H9 (cell line): ENCODE measurements at regions not wholly inside any gene's neighbourhood (a gene's known extent, or its start where the extent isn't known, plus 50 kb on each side); places are given as distances from the start of the nearest gene placed in this dataset.

ENCODE experiments used
- DNase-seq: peaks from one replicate; pipeline ENCODE4 v3.0.0-alpha.2; 2017
- H2AFZ ChIP-seq: one replicate; pipeline ENCODE4 v1.6.1; 2013; ENCODE audit warnings: mild to moderate bottlenecking, low read length, control low read depth, moderate library complexity
- H2AK5ac ChIP-seq: 2 replicates; pipeline ENCODE4 v1.6.1; 2013; ENCODE audit warnings: low read length, control low read depth, mixed read lengths; ENCODE audit not compliant: insufficient read length
- H2BK120ac ChIP-seq: one replicate; pipeline ENCODE4 v1.6.1; 2013; ENCODE audit warnings: low read depth, mild to moderate bottlenecking, low read length, control low read depth, inconsistent platforms; ENCODE audit not compliant: poor library complexity, severe bottlenecking
- H2BK12ac ChIP-seq: 2 replicates; pipeline ENCODE4 v1.6.1; 2013; ENCODE audit warnings: low read length, control low read depth, mixed read lengths, low read depth; ENCODE audit not compliant: insufficient read length
- H2BK15ac ChIP-seq: 2 replicates; pipeline ENCODE4 v1.6.1; 2013; ENCODE audit warnings: low read depth, low read length, control low read depth
- H2BK20ac ChIP-seq: one replicate; pipeline ENCODE4 v1.6.1; 2013; ENCODE audit warnings: low read depth, mild to moderate bottlenecking, low read length, control low read depth, inconsistent platforms; ENCODE audit not compliant: poor library complexity, severe bottlenecking
- H2BK5ac ChIP-seq: 2 replicates; pipeline ENCODE4 v1.6.1; 2013; ENCODE audit warnings: low read length, control low read depth, mixed read lengths; ENCODE audit not compliant: insufficient read length
- H3K14ac ChIP-seq: 2 replicates; pipeline ENCODE4 v1.6.1; 2013; ENCODE audit warnings: low read length, control low read depth; ENCODE audit not compliant: insufficient read depth
- H3K18ac ChIP-seq: 2 replicates; pipeline ENCODE4 v1.6.1; 2013; ENCODE audit warnings: low read depth, mild to moderate bottlenecking, mixed read lengths, low read length, control low read depth; ENCODE audit not compliant: insufficient read length
- H3K23ac ChIP-seq: 2 replicates; pipeline ENCODE4 v1.6.1; 2013; ENCODE audit warnings: low read length, control low read depth, mixed read lengths, low read depth; ENCODE audit not compliant: insufficient read length
- H3K23me2 ChIP-seq: 2 replicates; pipeline ENCODE4 v1.6.1; 2013; ENCODE audit warnings: low read depth, mild to moderate bottlenecking, mixed read lengths, low read length, control low read depth; ENCODE audit not compliant: insufficient read length, poor library complexity, severe bottlenecking
- H3K27ac ChIP-seq: 2 replicates; pipeline ENCODE4 v1.5.1; 2013; ENCODE audit warnings: low read length, control low read depth, mixed read lengths, low read depth; ENCODE audit not compliant: insufficient read length
- H3K27me3 ChIP-seq: 2 replicates; pipeline ENCODE4 v1.6.1; 2013; ENCODE audit warnings: low read length, control low read depth, inconsistent platforms; ENCODE audit not compliant: insufficient read depth
- H3K4ac ChIP-seq: 2 replicates; pipeline ENCODE4 v1.6.1; 2013; ENCODE audit warnings: low read depth, mild to moderate bottlenecking, control low read depth, inconsistent platforms, low read length, moderate library complexity
- H3K4me1 ChIP-seq: 2 replicates; pipeline ENCODE4 v1.6.1; 2013; ENCODE audit warnings: low read length, control low read depth, inconsistent platforms; ENCODE audit not compliant: insufficient read depth
- H3K4me2 ChIP-seq: 2 replicates; pipeline ENCODE4 v1.6.1; 2013; ENCODE audit warnings: low read length, control low read depth, mixed read lengths; ENCODE audit not compliant: insufficient read length, insufficient read depth
- H3K56ac ChIP-seq: 2 replicates; pipeline ENCODE4 v1.6.1; 2013; ENCODE audit warnings: low read depth, mild to moderate bottlenecking, mixed read lengths, low read length, control low read depth; ENCODE audit not compliant: insufficient read length
- H3K79me1 ChIP-seq: 2 replicates; pipeline ENCODE4 v1.6.1; 2013; ENCODE audit warnings: low read depth, mild to moderate bottlenecking, moderate library complexity, low read length, control low read depth, inconsistent platforms; ENCODE audit not compliant: insufficient read depth, poor library complexity, severe bottlenecking
- H3K79me2 ChIP-seq: 2 replicates; pipeline ENCODE4 v1.6.1; 2013; ENCODE audit warnings: low read length, control low read depth, inconsistent platforms; ENCODE audit not compliant: insufficient read depth
- H3K9ac ChIP-seq: 2 replicates; pipeline ENCODE4 v1.6.1; 2013; ENCODE audit warnings: low read length, control low read depth, mixed read lengths; ENCODE audit not compliant: insufficient read length; ENCODE audit errors: extremely low read depth
- H3K9me3 ChIP-seq: one replicate; pipeline ENCODE4 v1.6.1; 2013; ENCODE audit warnings: low read depth, low read length, inconsistent platforms; ENCODE audit not compliant: control insufficient read depth
- H3T11ph ChIP-seq: one replicate; pipeline ENCODE4 v1.6.1; 2013; ENCODE audit warnings: mild to moderate bottlenecking, low read length, control low read depth, inconsistent platforms
- H4K20me1 ChIP-seq: one replicate; pipeline ENCODE4 v1.6.1; 2013; ENCODE audit not compliant: control insufficient read depth, insufficient read length, insufficient read depth
- H4K5ac ChIP-seq: 2 replicates; pipeline ENCODE4 v1.6.1; 2013; ENCODE audit warnings: low read depth, mild to moderate bottlenecking, mixed read lengths, low read length, control low read depth; ENCODE audit not compliant: insufficient read length
- H4K8ac ChIP-seq: replicated peaks from 2 replicates; pipeline ENCODE4 v1.6.1; 2013; ENCODE audit warnings: low read length, control low read depth, mixed read lengths, low read depth; ENCODE audit not compliant: insufficient read length
- H4K91ac ChIP-seq: 2 replicates; pipeline ENCODE4 v1.6.1; 2013; ENCODE audit warnings: low read depth, mild to moderate bottlenecking, moderate library complexity, mixed read lengths, low read length, control low read depth; ENCODE audit not compliant: insufficient read length
- H3K27ac Mint-ChIP-seq, 3 experiments: 2 replicates in 2 of 3; 3 replicates in 1 of 3; pipeline ENCODE4 v1.8.0; 2020 to 2021; ENCODE audit warnings: mixed read lengths in 3 of 3, mild to moderate bottlenecking in 1 of 3, moderate library complexity in 1 of 3
- H3K27me3 Mint-ChIP-seq: 2 replicates; pipeline ENCODE4 v1.8.0; 2021; ENCODE audit warnings: low read depth, mild to moderate bottlenecking, moderate library complexity, mixed read lengths
- H3K36me3 Mint-ChIP-seq, 3 experiments: 2 replicates in 2 of 3; 3 replicates in 1 of 3; pipeline ENCODE4 v1.8.0; 2020 to 2021; ENCODE audit warnings: low read depth in 3 of 3, mixed read lengths in 3 of 3; ENCODE audit not compliant: insufficient read depth in 1 of 3
- H3K4me1 Mint-ChIP-seq, 2 experiments: 2 replicates each; pipeline ENCODE4 v1.8.0; 2020; ENCODE audit warnings: mixed read lengths in 2 of 2
- H3K4me3 Mint-ChIP-seq, 2 experiments: 2 replicates in 1 of 2; 3 replicates in 1 of 2; pipeline ENCODE4 v1.8.0; 2020 to 2021; ENCODE audit warnings: mild to moderate bottlenecking in 2 of 2, mixed read lengths in 2 of 2, moderate library complexity in 1 of 2
- H3K9me3 Mint-ChIP-seq, 2 experiments: 2 replicates in 1 of 2; 3 replicates in 1 of 2; pipeline ENCODE4 v1.8.0; 2020; ENCODE audit warnings: mild to moderate bottlenecking in 2 of 2, mixed read lengths in 2 of 2, moderate library complexity in 1 of 2
- WGBS: extraction: QIAGEN DNeasy Blood & Tissue Kit; methylation state at CpG from one replicate; pipeline ENCODE4 v1.1.7; 2013; ENCODE audit warnings: missing lambda C conversion rate, low lambda C conversion rate, mixed read lengths; ENCODE audit not compliant: insufficient read length; ENCODE audit errors: extremely low coverage; 5-methylcytosine and 5-hydroxymethylcytosine counted together
- TF ChIP-seq, protein P1 (sequence below): fragments of 200-600 bp; sonication (generic); conservative IDR thresholded peaks from 3 replicates; pipeline ENCODE4 v1.8.0; 2021; ENCODE audit warnings: antibody characterized with exemption, mild to moderate bottlenecking

DNA sequence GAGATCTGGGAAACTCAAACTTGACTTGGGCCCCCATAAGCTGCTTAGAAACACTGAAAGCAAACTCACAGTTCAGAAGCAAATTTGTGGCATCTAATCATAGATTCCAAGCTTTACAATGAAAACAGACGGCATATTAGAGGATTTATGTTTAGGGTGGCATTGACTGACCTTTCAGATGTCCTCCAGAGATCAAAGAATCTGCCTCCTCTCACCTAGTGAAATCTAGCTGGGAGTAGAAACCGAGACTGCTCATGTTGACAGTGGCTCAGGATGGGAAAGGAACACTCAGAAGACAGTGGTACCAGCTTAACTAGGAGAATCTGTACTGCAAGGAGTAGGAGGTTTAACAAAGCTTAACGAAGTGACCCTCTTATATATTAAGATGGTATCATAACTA lies 345.0 kb downstream of the GXYLT1 start:
- Histone ChIP-seq H3K79me2 (no peaks in the 10 kb centered on the region), H3K4me1 (no peaks in the 10 kb centered on the region), H2BK120ac (no peak overlapping the region), H3K27ac (no peak overlapping the region), H3K9ac (no peak overlapping the region), H2BK20ac (no peak overlapping the region), H3K14ac (no peak overlapping the region), H4K8ac (no peak overlapping the region), H2AFZ (no peak overlapping the region), H3K56ac (no peak overlapping the region), H2BK15ac (no peak overlapping the region), H2BK5ac (no peak overlapping the region), H3T11ph (no peak overlapping the region), H4K91ac (no peak overlapping the region), H3K4ac (no peak overlapping the region), H3K4me2 (no peak overlapping the region), H2AK5ac (no peak overlapping the region), H3K18ac (no peak overlapping the region), H3K27me3 (no peaks in the 10 kb centered on the region), H3K9me3 (no peaks in the 10 kb centered on the region), H4K5ac (no peak overlapping the region), H3K23ac (no peak overlapping the region), H3K23me2 (no peaks in the 10 kb centered on the region), H3K79me1 (no peaks in the 10 kb centered on the region), H4K20me1 (no peaks in the 10 kb centered on the region), H2BK12ac (no peak overlapping the region)
- no peak overlapping the region for H3K4me3 Mint-ChIP-seq
- no peaks in the 10 kb centered on the region for H3K27me3 Mint-ChIP-seq
- WGBS: no CpG with 5 or more reads among the region's 3 CpGs
- H3K36me3 Mint-ChIP-seq: no peaks in the 10 kb centered on the region
- H3K27ac Mint-ChIP-seq: no peak overlapping the region
- DNase-seq: no peak
- no peaks in the 10 kb centered on the region for H3K9me3 Mint-ChIP-seq
- TF ChIP-seq, protein P1, sequence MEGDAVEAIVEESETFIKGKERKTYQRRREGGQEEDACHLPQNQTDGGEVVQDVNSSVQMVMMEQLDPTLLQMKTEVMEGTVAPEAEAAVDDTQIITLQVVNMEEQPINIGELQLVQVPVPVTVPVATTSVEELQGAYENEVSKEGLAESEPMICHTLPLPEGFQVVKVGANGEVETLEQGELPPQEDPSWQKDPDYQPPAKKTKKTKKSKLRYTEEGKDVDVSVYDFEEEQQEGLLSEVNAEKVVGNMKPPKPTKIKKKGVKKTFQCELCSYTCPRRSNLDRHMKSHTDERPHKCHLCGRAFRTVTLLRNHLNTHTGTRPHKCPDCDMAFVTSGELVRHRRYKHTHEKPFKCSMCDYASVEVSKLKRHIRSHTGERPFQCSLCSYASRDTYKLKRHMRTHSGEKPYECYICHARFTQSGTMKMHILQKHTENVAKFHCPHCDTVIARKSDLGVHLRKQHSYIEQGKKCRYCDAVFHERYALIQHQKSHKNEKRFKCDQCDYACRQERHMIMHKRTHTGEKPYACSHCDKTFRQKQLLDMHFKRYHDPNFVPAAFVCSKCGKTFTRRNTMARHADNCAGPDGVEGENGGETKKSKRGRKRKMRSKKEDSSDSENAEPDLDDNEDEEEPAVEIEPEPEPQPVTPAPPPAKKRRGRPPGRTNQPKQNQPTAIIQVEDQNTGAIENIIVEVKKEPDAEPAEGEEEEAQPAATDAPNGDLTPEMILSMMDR: no peak
- H3K4me1 Mint-ChIP-seq: no peaks in the 10 kb centered on the region
